ENCODE measurements at regions not wholly inside any gene's neighbourhood (a gene's known extent, or its start where the extent isn't known, plus 50 kb on each side); places are given as distances from the start of the nearest gene placed in this dataset.

- TF ChIP-seq CTCF (IDR thresholded peaks at IDR 0.05; ENCODE audit: low read depth, low read length): no peak
- H3K4me3 ChIP-seq (ENCODE audit: low read depth, low read length): no peak overlapping the region
- in situ Hi-C loops (cut with HindIII; ENCODE audit: low sequenced_read_pairs): no loop called here
- no peak for DNase-seq (ENCODE audit: low read depth, low spot score)
Measured at GRCh38 chrX:20412871-20413486, 146.3 kb upstream of the RPS6KA3 start.

GRCh38 chrX:20410540-20410939 lies 143.8 kb upstream of the RPS6KA3 start:
- no peak for DNase-seq (ENCODE audit: low read depth, low spot score)
- in situ Hi-C loops (cut with HindIII; ENCODE audit: low sequenced_read_pairs): no loop called here
- TF ChIP-seq CTCF (IDR thresholded peaks at IDR 0.05; ENCODE audit: low read depth, low read length): no peak
- no peak overlapping the region for H3K4me3 ChIP-seq (ENCODE audit: low read depth, low read length)

GRCh38 chrX:20409991-20410390 lies 143.3 kb upstream of the RPS6KA3 start:
- DNase-seq (ENCODE audit: low read depth, low spot score): no peak
- no peak overlapping the region for H3K4me3 ChIP-seq (ENCODE audit: low read depth, low read length)
- no peak for TF ChIP-seq CTCF (IDR thresholded peaks at IDR 0.05; ENCODE audit: low read depth, low read length)
- in situ Hi-C loops (cut with HindIII; ENCODE audit: low sequenced_read_pairs): no loop called here

GRCh38 chrX:20402956-20403355 lies 136.2 kb upstream of the RPS6KA3 start:
- DNase-seq (ENCODE audit: low read depth, low spot score): no peak
- in situ Hi-C loops (cut with HindIII; ENCODE audit: low sequenced_read_pairs): no loop called here
- H3K4me3 ChIP-seq (ENCODE audit: low read depth, low read length): no peak overlapping the region
- TF ChIP-seq CTCF (IDR thresholded peaks at IDR 0.05; ENCODE audit: low read depth, low read length): no peak

- TF ChIP-seq CTCF (IDR thresholded peaks at IDR 0.05; ENCODE audit: low read depth, low read length): no peak
- DNase-seq (ENCODE audit: low read depth, low spot score): no peak
- no peak overlapping the region for H3K4me3 ChIP-seq (ENCODE audit: low read depth, low read length)
- in situ Hi-C loops (cut with HindIII; ENCODE audit: low sequenced_read_pairs): no loop called here
Measured at GRCh38 chrX:20399728-20400414, 133.2 kb upstream of the RPS6KA3 start.

- no peak overlapping the region for H3K4me3 ChIP-seq (ENCODE audit: low read depth, low read length)
- no peak for DNase-seq (ENCODE audit: low read depth, low spot score)
- no peak for TF ChIP-seq CTCF (IDR thresholded peaks at IDR 0.05; ENCODE audit: low read depth, low read length)
- in situ Hi-C loops (cut with HindIII; ENCODE audit: low sequenced_read_pairs): no loop called here
Measured at GRCh38 chrX:20397587-20397986, 130.9 kb upstream of the RPS6KA3 start.
